ENCODE measurements at regions not wholly inside any gene's neighbourhood (a gene's known extent, or its start where the extent isn't known, plus 50 kb on each side); places are given as distances from the start of the nearest gene placed in this dataset.

DNA sequence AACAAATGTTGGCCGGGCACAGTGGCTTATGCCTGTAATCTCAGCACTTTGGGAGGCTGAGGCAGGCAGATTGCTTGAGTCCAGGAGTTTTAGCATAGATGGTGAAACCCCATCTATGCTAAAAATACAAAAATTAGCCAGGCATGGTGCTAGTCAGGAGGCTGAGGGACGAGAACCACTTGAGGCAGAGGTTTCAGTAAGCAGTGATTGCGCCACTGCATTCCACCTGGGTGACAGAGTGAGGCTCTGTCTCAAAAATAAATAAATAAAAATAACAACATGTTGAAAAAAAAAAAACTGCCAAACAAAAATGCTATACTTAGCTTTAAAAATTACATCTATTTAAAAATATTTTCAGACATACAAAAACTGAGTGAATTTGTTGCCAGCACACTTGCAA, 374.2 kb upstream of the SMIM31 start:
- no peak overlapping the region for H2AK5ac ChIP-seq (ENCODE audit: low read depth, low read length)
- H3K23ac ChIP-seq (ENCODE audit: insufficient read length), result no peak overlapping the region
- H3K4me1 ChIP-seq (replicated peaks in 1 of 4; ENCODE audit: control insufficient read depth in 3 of 4, insufficient read depth in 4 of 4, low read length in 3 of 4), result peaks cover 0 to 2% (median 0%) of the 10 kb centered on the region in 4 experiments; a peak in 1 of 7 replicates
- no peak overlapping the region for H2BK120ac ChIP-seq (replicated peaks; ENCODE audit: low read depth, low read length)
- H3K4ac ChIP-seq (replicated peaks; ENCODE audit: insufficient read length, low read depth, low read length), result no peak overlapping the region
- H4K5ac ChIP-seq (ENCODE audit: insufficient read length, low read depth, low read length), result no peak overlapping the region
- H2BK20ac ChIP-seq (ENCODE audit: low read length), result no peak overlapping the region
- H3K9ac ChIP-seq (replicated peaks in 1 of 4; ENCODE audit: extremely low read depth in 1 of 4, low read depth in 3 of 4, low read length in 3 of 4), result no peak overlapping the region
- peaks cover 3 to 27% (median 22%) of the 10 kb centered on the region in 4 experiments for H3K27me3 ChIP-seq (replicated peaks in 1 of 4; ENCODE audit: control insufficient read depth in 3 of 4, extremely low read depth in 1 of 4, insufficient read depth in 3 of 4, low read length in 3 of 4)
- H3K14ac ChIP-seq (ENCODE audit: insufficient read length), result no peak overlapping the region
- ChIA-PET POLR2A (ENCODE audit: partially characterized antibody) (no interaction called here), CTCF (ENCODE audit: partially characterized antibody) (interaction anchor here (0.6 to 0.7 kb wide), 2 partner anchors 550 to 570 kb away, joined by 3 read pairs; no protein-coding TSS in a partner anchor)
- no peak overlapping the region for H4K91ac ChIP-seq (replicated peaks; ENCODE audit: insufficient read length, low read length)
- no peaks in the 10 kb centered on the region for H3K79me2 ChIP-seq (ENCODE audit: control insufficient read depth in 1 of 2, insufficient read depth in 2 of 2, low read length in 2 of 2)
- no peaks in the 10 kb centered on the region for H3K79me1 ChIP-seq (ENCODE audit: low read depth, low read length)
- H2BK15ac ChIP-seq (ENCODE audit: low read length), result no peak overlapping the region
- H3K18ac ChIP-seq (ENCODE audit: extremely low read depth, low read length), result no peak overlapping the region
- FAIRE-seq (no peak), DNase-seq (ENCODE audit: low read depth in 1 of 2, low spot score in 2 of 2) (no peak)
- peaks cover 12% of the 10 kb centered on the region for H3K23me2 ChIP-seq (ENCODE audit: low read depth, low read length)
- no peak overlapping the region for H2BK5ac ChIP-seq (ENCODE audit: low read depth, low read length)
- no peak overlapping the region for H2BK12ac ChIP-seq (ENCODE audit: low read depth, low read length)
- no peak overlapping the region for H2AFZ ChIP-seq (ENCODE audit: low read length)
- H4K8ac ChIP-seq (ENCODE audit: extremely low read depth, insufficient read depth, low read length), result no peak overlapping the region
- H3K9me3 ChIP-seq (ENCODE audit: insufficient read depth in 2 of 2, low read depth in 1 of 2, low read length in 1 of 2), result no peaks in the 10 kb centered on the region
- TF ChIP-seq SP1 (IDR thresholded peaks at IDR 0.05; ENCODE audit: low read depth, low read length) (no peak), CBX5 (IDR thresholded peaks at IDR 0.05; ENCODE audit: low read depth, low read length) (no peak), POLR2AphosphoS5 (IDR thresholded peaks at IDR 0.05; ENCODE audit: low read depth, low read length) (no peak), CEBPB (IDR thresholded peaks at IDR 0.05; ENCODE audit: low read depth, low read length) (peak; percentile 47; the same call in 1 of the 2 replicates)
- H3K4me2 ChIP-seq (ENCODE audit: insufficient read depth in 1 of 2, low read depth in 2 of 2, low read length in 2 of 2), result no peak overlapping the region
- H4K20me1 ChIP-seq (replicated peaks in 1 of 2; ENCODE audit: control insufficient read depth in 1 of 2, insufficient read depth in 2 of 2, low read length in 2 of 2), result no peaks in the 10 kb centered on the region
- H3K4me3 ChIP-seq (ENCODE audit: extremely low read depth in 1 of 4, insufficient read depth in 2 of 4, low read depth in 3 of 4, low read length in 4 of 4), result no peak overlapping the region
- H3K56ac ChIP-seq (replicated peaks; ENCODE audit: insufficient read length, low read depth, low read length), result no peak overlapping the region
- H3K27ac ChIP-seq (ENCODE audit: low read depth, low read length), result no peak overlapping the region
- WGBS, 2 experiments (ENCODE audit: extremely low coverage in 1 of 2, insufficient coverage in 1 of 2, insufficient read length in 1 of 2, insufficient replicate concordance in 2 of 2, low coverage in 1 of 2, low lambda C conversion rate in 2 of 2, missing lambda C conversion rate in 1 of 2), result 92% methylated on average over 3 of the region's 3 CpGs; no CpG with 5 or more reads in 1 of the 2 experiments
- H3K36me3 ChIP-seq (ENCODE audit: control insufficient read depth in 2 of 4, insufficient read depth in 4 of 4, low read length in 3 of 4), result no peaks in the 10 kb centered on the region

Measured in H1 (cell line).